Head of caudate nucleus (tissue), 42 donors: ENCODE measurements at regions not wholly inside any gene's neighbourhood (a gene's known extent, or its start where the extent isn't known, plus 50 kb on each side); places are given as distances from the start of the nearest gene placed in this dataset.
A peak's percentile ranks its signal among the peaks of the same experiment; 100 is the strongest.

Source experiments
- DNase-seq, 42 donors: peaks; one replicate each; pipeline versions ENCODE4 v3.0.0 to v3.0.0-alpha.2; 2020 to 2021; ENCODE audit warnings: mixed read lengths in 7 of 42
- intact Hi-C: fragments of 100-400 bp; cut with DNase I; formaldehyde crosslinking; loops from one replicate; pipeline ENCODE4 v1.15.0; 2022

DNA sequence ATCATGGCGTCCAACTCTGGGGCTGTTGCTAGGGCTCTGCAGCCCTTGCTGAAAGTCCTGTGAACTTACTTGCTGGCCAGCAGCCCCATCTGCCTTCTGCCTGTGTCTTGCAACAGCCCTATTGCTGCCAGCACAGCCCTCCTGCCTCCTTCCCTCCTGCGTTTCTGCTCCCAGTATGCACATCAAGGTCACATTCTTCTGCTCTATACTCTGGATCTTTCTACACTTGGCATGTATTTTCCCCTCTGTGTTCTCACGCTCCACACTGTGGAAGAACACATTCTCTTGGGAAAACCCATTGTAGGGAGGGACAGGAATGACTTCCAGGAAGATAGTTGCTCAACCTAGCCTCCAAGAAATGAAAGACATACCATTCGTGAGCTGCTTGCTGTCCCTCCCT, 80.9 kb upstream of the PHACTR2 start:
- intact Hi-C loops, result no loop called here

DNA sequence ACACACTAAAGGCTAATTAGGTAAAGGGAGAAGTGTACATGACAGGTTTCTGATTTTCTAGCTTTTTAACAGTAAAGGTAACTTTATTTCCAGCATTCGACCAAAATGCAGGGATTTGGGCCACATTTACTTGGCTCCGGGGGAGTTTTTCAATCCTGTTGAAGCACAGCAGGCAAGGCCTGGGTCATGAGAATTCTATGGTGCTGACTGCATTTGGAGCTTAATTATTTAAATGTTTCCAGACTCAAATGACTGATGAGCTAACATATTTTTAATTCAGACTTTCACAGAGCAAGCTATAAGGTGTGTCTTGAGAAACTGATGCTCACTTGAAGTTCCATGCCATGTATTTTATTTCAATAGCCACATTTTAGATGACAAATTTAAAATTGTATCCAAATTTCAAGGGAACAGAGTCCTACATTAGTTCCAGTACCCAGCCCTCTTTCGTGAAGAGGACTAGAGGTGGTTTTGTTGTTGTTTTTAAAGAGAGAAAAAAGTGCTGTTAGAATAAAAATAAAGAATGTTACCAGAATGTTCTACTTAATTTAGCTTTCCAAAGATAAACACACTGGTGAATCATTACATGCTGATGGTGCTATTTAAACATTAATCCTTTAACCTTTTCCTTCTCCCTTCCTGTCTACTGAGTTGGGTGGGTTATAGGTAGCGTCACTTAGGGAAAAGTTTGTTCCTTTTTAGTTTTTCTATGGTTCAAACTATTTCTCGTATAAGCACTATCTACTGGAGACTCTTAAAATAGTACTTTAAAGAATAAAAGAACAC, 82.3 kb upstream of the PHACTR2 start:
- intact Hi-C loops, result no loop called here

More for the DNA sequence above, 80.9 kb upstream of the PHACTR2 start:
- no peak for DNase-seq

DNA sequence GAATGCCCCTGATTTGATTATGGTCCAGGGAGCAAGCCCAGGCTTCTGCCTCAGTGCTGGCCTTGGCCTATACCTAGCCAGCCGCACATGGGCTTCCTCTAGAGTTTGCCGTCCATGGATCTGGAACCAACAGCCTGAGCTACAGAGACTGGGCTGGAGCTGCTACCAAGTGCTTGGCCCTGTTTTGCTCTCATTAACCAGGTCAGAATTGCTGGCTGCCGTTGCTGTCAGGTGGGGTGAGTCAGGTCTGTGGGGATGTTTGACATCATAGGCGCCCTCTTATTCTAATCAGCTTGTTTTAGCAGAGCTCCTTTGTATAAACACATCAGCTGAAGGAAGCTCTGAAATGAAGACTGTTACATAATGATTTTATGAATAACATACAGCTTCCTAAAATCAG, 83.1 kb upstream of the PHACTR2 start:
- intact Hi-C loops, result no loop called here
- peak in 38 of 42 donors; percentile 15 to 78 (median 42) for DNase-seq

More for the DNA sequence above, 82.3 kb upstream of the PHACTR2 start:
- DNase-seq, result no peak

DNA sequence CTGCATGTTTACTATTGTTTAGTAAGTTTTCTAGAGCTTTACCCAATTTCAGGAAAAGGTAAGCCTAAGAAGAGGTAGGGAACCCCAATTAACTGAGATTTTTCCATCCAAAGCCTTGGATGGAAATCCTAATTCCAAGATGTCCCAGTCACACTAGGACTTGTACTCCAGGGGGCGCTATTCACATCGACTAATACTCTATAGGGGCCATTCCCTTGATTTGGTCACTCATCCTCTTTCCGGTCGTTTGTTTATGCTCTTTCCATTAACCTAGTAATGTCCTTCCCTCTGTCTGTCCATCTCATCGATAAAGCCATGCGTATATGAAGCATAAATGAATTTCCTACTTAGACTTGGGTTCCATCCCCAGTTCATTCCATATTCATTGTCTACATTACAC, 80.8 kb upstream of the FUCA2 start:
- no peak for DNase-seq
- intact Hi-C loops, result no loop called here

DNA sequence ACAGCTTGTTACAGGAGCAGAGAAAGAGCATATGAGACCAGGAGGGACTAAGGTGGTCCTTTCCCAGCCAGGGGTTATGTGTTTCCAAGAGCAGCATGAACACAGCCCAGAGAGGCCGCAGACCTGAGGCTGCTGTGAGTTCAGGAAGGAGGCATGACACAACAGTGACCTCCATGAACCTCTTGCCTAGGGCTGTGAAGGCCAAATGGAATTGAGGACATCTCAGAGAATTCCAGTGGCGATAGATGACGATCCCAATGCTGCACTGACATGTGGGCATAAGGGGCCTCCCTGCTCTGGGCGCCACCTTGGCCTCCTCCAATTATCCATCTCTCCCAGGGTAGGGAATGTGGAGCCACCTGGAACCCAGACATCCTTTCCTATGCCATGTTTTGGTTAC, 79.9 kb upstream of the FUCA2 start:
- intact Hi-C loops, result no loop called here
- no peak for DNase-seq

DNA sequence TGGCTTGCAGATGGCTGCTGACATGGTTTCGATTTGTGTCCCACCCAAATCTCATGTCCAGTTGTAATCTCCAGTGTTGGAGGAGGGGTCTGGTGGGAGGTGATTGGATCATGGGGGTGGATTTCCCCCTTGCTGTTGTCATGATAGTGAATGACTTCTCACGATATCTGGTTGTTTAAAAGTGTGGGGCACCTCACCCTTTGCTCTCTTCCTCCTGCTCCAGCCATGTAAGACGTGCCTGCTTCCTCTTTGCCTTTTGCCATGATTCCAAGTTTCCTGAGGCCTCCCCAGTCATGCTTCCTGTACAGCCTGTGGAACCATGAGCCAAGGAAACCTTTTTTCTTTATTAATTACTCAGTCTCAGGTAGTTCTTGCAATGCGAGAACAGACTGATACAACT, 77.6 kb upstream of the FUCA2 start:
- DNase-seq, result no peak
- intact Hi-C loops, result no loop called here

DNA sequence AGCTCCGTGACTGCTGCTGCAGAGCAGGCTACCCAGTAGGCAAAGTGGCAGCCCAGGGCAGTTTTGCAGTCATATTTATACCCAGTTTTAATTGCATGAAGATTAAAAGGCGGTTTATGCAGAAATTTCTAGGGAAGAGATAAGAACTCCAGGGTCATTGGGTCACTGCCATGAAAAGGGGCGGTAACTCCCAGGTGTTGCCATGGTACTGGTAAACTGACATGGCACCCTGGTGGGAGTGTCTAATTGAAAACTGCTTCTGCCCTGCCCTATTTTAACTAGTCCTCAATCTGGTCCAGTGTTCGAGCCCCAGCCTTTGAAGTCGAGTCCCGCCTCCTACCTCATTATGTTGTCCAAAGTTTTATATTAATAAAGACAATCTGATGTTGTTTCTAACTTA, 75.0 kb upstream of the FUCA2 start:
- DNase-seq, result no peak
- intact Hi-C loops, result no loop called here

DNA sequence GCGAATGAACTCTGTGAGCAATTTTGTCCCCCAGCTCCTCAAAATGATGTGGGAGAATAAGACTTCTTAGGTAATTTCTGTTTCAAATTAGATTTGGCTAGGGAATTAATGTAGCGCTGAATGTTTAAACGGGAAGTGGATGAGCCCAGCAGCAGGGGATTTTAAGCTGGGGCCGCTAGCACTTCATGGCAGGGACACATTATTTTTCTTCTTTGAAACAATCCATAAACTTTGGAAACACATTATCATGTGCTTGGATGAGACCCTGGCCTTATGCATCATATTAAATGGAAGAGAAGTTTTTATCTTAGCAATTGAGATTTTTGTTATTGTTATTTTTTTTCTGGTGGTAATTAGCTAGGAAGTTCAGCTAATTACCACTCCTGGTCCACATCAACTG, 74.2 kb upstream of the FUCA2 start:
- intact Hi-C loops, result no loop called here
- no peak for DNase-seq

DNA sequence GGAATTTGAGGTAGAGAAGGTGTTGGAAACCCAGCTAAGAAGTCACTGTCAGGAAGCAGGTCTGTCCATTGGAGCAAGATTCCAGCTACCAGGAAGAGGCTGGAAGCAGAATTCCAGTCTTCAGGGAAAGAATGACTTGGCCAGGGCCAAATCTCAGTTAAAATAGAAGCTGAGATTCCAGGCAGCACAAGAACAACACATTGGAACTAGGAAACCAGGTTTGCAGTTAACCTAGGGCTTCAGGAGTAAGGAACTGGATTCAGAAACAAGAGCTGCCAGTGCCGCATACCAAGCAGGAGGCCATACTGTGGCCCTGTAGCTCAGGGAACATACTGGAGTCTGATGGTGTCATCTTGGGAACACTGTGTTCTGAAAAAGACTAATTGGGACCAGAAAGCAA, 73.7 kb upstream of the FUCA2 start:
- intact Hi-C loops, result no loop called here

DNA sequence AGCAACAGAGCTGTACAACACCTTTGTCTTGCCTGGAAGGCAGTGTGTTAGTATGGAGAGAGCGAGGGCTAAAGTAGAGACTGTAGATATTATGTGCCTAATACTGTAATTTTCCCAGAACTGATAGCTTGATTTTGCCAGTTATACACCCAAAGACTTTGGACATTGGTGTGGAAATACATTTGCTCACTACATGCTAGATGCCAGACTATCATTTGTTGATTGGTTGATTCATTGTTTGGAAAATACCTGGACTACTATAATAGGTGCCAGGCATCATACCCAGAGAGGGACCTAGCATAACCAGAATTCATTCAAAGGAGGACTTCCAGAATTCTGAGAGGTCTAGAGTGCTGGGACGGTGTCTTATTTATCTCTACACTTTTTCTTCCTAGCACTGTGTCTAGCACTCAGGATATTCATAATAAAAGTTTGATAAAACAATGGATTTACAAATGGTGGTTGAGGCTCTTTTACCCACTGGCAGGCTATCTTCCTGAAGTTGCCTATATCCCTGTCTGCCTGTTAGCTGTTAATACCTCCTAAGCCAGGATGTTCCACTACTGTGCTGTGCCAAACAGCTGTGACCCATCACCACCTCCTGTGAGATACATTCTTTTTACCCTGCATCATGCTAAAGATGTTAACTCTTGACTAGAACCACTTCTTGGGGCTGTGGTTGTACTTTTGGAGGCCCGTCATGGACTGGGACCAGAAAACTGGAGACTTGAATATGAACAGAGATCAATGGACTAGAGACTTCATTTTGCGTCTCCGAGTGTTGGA, 72.2 kb upstream of the FUCA2 start:
- intact Hi-C loops, result no loop called here
- DNase-seq, result no peak

More for the DNA sequence above, 73.7 kb upstream of the FUCA2 start:
- DNase-seq, result no peak

DNA sequence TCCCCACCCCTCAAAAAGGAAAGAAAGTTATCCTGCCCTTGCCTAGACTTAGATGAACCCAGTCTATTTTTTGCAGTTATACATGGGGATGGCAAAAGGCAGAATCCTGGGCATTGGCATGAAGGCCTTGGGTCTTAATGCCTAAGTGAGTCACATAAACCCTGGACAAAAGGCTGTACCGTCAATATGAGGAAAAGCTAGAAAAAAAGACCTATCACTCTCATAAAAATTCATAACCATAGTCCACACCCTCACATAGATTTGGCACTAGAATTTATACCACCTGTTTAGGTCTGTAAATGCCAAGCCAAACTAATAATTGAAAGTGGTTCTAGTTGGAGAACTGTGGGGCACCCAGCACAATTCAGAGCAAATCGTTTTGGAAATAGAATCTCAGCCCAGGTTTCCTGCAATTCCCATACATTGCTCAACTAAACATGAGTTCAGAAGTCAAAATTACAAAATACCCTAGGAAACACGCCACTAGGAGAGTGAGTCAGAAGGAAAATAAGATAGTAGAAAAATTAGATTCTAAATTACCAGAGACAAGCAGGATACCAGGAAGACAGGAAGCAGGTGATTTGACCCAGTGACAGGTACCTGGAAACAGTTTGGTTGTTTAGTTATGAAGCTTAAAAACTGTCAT, 70.4 kb upstream of the FUCA2 start:
- intact Hi-C loops, result no loop called here
- DNase-seq, result no peak

DNA sequence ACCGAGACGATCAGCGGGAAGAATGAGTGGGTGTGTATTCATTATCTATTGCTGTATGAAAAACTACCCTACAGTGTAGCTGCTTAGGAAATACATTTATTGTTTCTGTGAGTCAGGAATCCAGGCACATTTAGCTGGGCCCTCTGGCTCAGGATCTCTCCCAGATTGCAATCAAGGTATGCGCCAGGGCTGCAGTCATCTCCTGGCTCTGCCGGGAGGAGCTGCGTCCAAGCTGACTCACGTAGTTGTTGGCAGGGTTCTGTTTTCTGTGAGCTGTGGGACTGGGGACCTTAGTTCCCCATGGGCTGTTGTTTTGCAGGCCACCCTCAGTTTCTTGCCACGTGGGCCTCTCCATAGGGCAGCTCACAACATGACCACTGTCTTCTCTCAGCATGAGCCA, 68.2 kb upstream of the FUCA2 start:
- no peak for DNase-seq
- intact Hi-C loops, result loop anchor here (5.0 kb wide), 1 partner anchor 438 kb away; no protein-coding TSS in a partner anchor

DNA sequence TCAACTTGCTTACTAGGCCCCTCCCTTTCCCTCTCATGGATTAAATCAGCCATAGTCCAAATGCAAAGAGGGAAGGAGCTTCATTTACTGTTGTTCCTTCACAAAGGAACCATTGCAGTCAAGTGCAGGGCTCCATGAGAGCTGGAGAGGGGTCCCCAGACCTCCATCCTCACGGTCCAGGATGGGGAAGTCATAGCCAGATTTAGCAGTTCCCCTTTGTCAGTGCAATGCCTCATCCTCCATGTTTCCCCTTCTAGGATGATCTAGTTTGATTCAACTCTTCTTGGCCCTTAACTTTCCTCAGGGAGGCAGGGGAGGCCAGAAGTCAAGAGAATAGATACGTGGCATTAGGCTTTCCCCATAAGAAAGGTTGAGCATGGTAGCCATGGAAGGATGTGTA, 66.5 kb upstream of the FUCA2 start:
- intact Hi-C loops, result loop anchor here (5.0 kb wide), 1 partner anchor 439 kb away; no protein-coding TSS in a partner anchor
- DNase-seq, result no peak

DNA sequence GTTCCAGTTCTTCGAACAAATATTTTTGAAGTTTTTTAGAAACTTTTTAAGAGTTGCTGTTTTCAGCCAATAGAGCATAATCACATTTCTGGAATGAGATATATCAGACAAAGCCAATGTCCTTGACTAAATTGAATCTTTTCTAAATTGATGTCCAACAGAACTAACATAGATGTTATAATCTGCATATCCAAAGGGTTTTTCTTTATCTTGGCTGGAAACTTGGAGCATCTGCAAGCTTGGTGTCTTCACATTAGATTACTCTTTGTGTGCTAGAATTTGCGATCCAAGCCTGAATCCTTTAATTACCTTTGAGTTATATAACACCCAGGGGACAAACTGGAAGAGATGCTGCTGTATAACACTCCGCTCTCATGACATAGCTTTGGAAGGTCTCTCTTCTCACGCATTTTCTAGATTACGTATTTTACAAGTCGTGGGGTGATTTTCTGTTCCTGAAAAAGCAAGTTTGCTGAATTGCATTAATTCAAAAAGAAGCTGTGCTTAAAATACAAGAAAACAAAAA, 64.4 kb upstream of the FUCA2 start:
- DNase-seq, result no peak
- intact Hi-C loops, result loop anchor here (5.0 kb wide), 1 partner anchor 441 kb away; no protein-coding TSS in a partner anchor

DNA sequence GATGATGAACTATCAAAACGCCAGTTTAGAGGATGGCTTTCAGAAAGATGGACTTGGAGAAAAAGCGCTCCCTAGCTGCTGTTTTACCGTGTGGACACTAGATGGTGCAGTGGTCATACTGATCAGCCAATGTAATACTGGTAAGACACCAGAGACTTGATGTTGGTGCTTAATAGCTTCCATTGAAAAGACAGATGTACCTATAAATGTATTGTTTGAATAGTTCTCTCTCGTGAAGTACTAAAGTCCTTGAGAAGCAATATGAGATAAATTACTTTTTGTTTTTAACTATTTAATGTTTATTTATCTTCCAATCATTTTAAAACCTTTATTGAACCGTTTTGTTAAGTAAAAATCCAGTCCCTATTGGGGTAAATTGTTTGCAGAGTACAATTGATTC, 63.9 kb upstream of the FUCA2 start:
- peak in 30 of 42 donors; percentile 12 to 82 (median 59) for DNase-seq
- intact Hi-C loops, result loop anchor here (5.0 kb wide), 1 partner anchor 442 kb away; no protein-coding TSS in a partner anchor

DNA sequence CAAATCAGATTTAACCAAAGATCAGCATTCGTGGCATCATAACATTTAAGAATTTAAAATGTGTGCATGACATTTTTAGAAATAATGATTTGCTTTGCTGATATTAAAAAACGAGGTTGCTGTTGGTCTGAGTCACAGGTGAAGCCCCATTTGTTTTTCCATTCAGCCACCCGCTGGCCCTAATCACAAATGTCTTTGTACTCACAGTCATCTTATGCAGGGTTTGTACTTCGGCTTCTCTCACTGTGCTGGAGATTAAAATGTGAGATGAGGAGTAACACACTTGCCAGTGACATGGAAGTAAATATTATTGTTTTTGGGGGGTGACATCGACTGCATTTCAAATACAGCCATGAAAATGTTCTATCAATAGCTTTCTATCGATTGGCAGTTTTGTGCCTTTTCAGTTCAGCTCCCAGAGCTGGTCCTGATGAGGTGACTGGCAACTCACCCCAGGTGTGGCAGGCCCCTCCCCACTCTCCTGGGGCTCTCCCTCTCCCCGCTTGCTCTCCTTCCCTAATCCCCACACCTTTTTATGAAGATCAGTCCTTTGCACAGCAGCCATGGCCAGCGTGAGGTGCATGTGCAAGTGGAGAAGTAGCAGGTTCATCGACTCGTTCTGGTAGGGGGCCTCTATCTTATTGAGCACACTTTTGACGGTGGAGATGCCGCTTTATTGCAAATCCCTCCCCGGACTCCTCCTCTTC, 58.8 kb upstream of the FUCA2 start:
- no peak for DNase-seq
- intact Hi-C loops, result no loop called here

DNA sequence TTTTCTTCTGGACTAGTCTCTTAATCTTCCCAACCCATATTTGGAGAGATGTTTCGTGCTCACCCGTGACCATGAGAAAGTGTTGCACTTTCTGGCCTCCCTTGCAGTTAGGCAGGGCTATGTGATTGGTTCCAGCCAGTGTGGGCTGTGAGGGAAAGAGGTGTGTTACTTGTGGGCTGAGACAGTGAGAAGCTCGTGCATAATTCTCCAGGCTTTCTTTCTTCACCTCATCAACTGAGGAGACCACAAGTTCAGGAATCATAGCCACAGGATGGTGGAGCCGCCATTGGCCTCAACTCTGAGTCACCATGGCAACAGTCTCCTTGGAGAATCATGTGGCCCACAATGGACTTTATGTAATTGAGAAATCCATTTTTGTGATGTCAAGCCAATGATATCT, 57.5 kb upstream of the FUCA2 start:
- intact Hi-C loops, result no loop called here

DNA sequence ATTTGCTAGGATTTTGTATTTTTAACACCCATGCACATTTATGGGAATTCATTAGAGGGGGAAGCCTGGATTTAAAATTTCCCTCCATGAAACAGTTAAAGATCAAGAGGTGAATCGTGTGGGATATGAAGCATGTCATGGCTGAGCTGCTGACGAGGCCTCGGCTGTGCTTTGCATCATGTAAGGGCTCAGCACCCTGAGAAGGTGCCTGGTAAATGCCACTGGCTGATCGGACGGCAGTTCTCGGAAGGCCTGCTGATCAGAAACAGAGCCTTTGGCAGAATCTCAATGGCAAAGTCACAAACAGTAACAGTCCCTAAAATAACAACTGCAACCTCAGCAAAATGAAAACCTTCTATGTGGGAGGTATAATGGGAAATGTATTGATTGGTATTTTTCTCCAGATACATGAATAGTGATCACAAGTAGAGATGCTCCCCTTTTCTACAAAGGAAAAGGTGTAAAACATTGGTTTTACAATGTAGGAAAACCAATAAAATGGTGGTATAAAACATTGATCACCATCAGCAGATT, 53.0 kb upstream of the FUCA2 start:
- DNase-seq, result no peak
- intact Hi-C loops, result no loop called here

More for the DNA sequence above, 57.5 kb upstream of the FUCA2 start:
- DNase-seq, result no peak

DNA sequence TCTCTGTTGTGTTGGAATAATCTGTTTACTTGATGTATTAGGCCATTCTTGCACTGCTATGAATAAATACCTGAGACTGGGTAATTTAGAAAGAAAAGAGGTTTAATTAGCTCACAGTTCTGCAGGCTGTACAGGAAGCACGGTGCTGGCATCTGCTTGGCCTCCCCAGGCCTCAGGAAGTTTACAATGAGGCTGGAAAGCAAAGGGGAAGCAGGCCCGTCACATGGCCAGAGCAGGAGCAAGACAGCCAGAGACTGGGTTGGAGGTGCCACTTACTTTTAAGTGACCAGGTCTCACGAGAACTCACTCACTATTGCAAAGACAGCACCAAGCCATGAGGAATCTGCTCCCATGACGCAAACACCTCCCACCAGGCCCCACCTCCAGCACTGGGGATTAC, 50.6 kb upstream of the FUCA2 start:
- intact Hi-C loops, result no loop called here
- DNase-seq, result no peak
